VCaP (cell line): ENCODE measurements at regions not wholly inside any gene's neighbourhood (a gene's known extent, or its start where the extent isn't known, plus 50 kb on each side); places are given as distances from the start of the nearest gene placed in this dataset.
"Not testable (repeated sequence)": the region's sequence is repeated elsewhere in the genome, so short reads cannot be mapped to it uniquely, and the experiment has no call there.

Source experiments
- H3K27ac ChIP-seq: fragments of 450-650 bp; 2 replicates; pipeline ENCODE4 v1.5.1; 2017
- CTCF ChIP-seq: fragments of 450-650 bp; conservative IDR thresholded peaks from 2 replicates; pipeline ENCODE4 v1.5.1; 2017; ENCODE audit warnings: mild to moderate bottlenecking, moderate library complexity

GRCh38 chr2:176997074-176997791 lies 215.4 kb upstream of the HNRNPA3 start:
- H3K27ac ChIP-seq, result no peak overlapping the region

GRCh38 chr2:176997792-176998169 lies 214.8 kb upstream of the HNRNPA3 start:
- no peak for TF ChIP-seq CTCF

More at GRCh38 chr2:176997074-176997791, 215.4 kb upstream of the HNRNPA3 start:
- TF ChIP-seq CTCF, result no peak

GRCh38 chr2:176999301-176999700 lies 213.3 kb upstream of the HNRNPA3 start:
- no peak for TF ChIP-seq CTCF
- no peak overlapping the region for H3K27ac ChIP-seq

More at GRCh38 chr2:176997792-176998169, 214.8 kb upstream of the HNRNPA3 start:
- no peak overlapping the region for H3K27ac ChIP-seq

GRCh38 chr2:177000061-177000714 lies 212.4 kb upstream of the HNRNPA3 start:
- no peak overlapping the region for H3K27ac ChIP-seq
- no peak for TF ChIP-seq CTCF

GRCh38 chr2:177000715-177001072 lies 211.9 kb upstream of the HNRNPA3 start:
- TF ChIP-seq CTCF, result no peak
- H3K27ac ChIP-seq, result no peak overlapping the region

- no peak overlapping the region for H3K27ac ChIP-seq
- no peak for TF ChIP-seq CTCF
Observed at GRCh38 chr2:177001334-177001733, 211.3 kb upstream of the HNRNPA3 start.

GRCh38 chr2:177002983-177003382 lies 209.6 kb upstream of the HNRNPA3 start:
- H3K27ac ChIP-seq, result no peak overlapping the region
- no peak for TF ChIP-seq CTCF

- H3K27ac ChIP-seq, result not testable (repeated sequence)
Observed at GRCh38 chr2:177007726-177008125, 204.9 kb upstream of the HNRNPA3 start.

- not testable (repeated sequence) for H3K27ac ChIP-seq
Observed at GRCh38 chr2:177008662-177009061, 203.9 kb upstream of the HNRNPA3 start.
